HEK293 (cell line): ENCODE measurements at regions not wholly inside any gene's neighbourhood (a gene's known extent, or its start where the extent isn't known, plus 50 kb on each side); places are given as distances from the start of the nearest gene placed in this dataset.

Experiments used
- CTCF ChIA-PET: fragments of 350-600 bp; formaldehyde crosslinking; extraction: SDS; loops from one replicate; lab custom pipeline; 2021; ENCODE audit warnings: antibody characterized with exemption; lab: Yijun Ruan, JAX
- POLR2A ChIA-PET: fragments of 300-600 bp; formaldehyde crosslinking; extraction: SDS; loops from one replicate; lab custom pipeline; 2020; ENCODE audit warnings: antibody characterized with exemption, inconsistent platforms; lab: Yijun Ruan, JAX
- H3K27ac ChIP-seq: fragments of 200-500 bp; sonication (Bioruptor generic); 2 replicates; pipeline ENCODE4 v1.5.1; 2014; ENCODE audit warnings: low read depth, low read length, control low read depth, inconsistent platforms; ENCODE audit errors: extremely low read depth
- H3K36me3 ChIP-seq, 2 experiments: fragments of 200-500 bp in 1 of 2; sonication (Bioruptor generic) in 1 of 2; 1 replicate in 1 of 2; 2 replicates in 1 of 2; pipeline ENCODE4 v1.5.1; 2014 to 2017; ENCODE audit warnings: inconsistent platforms in 2 of 2, low read length in 2 of 2; ENCODE audit not compliant: control insufficient read depth in 2 of 2, insufficient read depth in 1 of 2
- H3K4me1 ChIP-seq: fragments of 200-500 bp; sonication (Bioruptor generic); 2 replicates; pipeline ENCODE4 v1.5.1; 2014; ENCODE audit warnings: mild to moderate bottlenecking, low read length, inconsistent platforms; ENCODE audit not compliant: control insufficient read depth, insufficient read depth
- H3K4me3 ChIP-seq: 2 replicates; pipeline ENCODE4 v1.5.1; 2011; ENCODE audit warnings: low read depth, mild to moderate bottlenecking, control low read depth, low read length, moderate library complexity
- H3K9me3 ChIP-seq: fragments of 200-500 bp; sonication (Bioruptor generic); 2 replicates; pipeline ENCODE4 v1.5.1; 2014; ENCODE audit warnings: low read depth, low read length, inconsistent platforms; ENCODE audit not compliant: control insufficient read depth, insufficient read depth
- HOXA7 ChIP-seq: sonication (generic); formaldehyde crosslinking; IDR thresholded peaks from 2 replicates; pipeline ENCODE4 v1.8.1; 2022; ENCODE audit warnings: missing genetic modification reagents, borderline replicate concordance
- HOXC10 ChIP-seq: sonication (generic); formaldehyde crosslinking; IDR thresholded peaks from 2 replicates; pipeline ENCODE4 v1.8.1; 2023; ENCODE audit warnings: mild to moderate bottlenecking, missing genetic modification reagents
- MEIS1 ChIP-seq: sonication (generic); formaldehyde crosslinking; IDR thresholded peaks from 2 replicates; pipeline ENCODE4 v1.8.1; 2022; ENCODE audit warnings: missing genetic modification reagents, mild to moderate bottlenecking, borderline replicate concordance
- SCRT2 ChIP-seq: fragments of 450-650 bp; formaldehyde crosslinking; IDR thresholded peaks from 2 replicates; pipeline ENCODE4 v1.5.1; 2016; ENCODE audit warnings: missing biosample characterization, missing genetic modification characterization
- ZBTB8A ChIP-seq: fragments of 450-650 bp; formaldehyde crosslinking; IDR thresholded peaks from 2 replicates; pipeline ENCODE4 v1.5.1; 2016; ENCODE audit warnings: missing biosample characterization, missing genetic modification characterization
- ZFP37 ChIP-seq: fragments of 450-650 bp; formaldehyde crosslinking; IDR thresholded peaks from 2 replicates; pipeline ENCODE4 v1.5.1; 2016; ENCODE audit warnings: missing biosample characterization, missing genetic modification characterization
- ZNF114 ChIP-seq: fragments of 450-650 bp; formaldehyde crosslinking; IDR thresholded peaks from 2 replicates; pipeline ENCODE4 v1.5.0; 2017; ENCODE audit warnings: missing biosample characterization, missing genetic modification characterization
- ZNF19 ChIP-seq: fragments of 450-650 bp; formaldehyde crosslinking; IDR thresholded peaks from 2 replicates; pipeline ENCODE4; 2016; ENCODE audit warnings: missing biosample characterization, missing genetic modification characterization, low read depth
- ZNF239 ChIP-seq: fragments of 450-650 bp; formaldehyde crosslinking; IDR thresholded peaks from 2 replicates; pipeline ENCODE4 v1.5.1; 2016; ENCODE audit warnings: missing biosample characterization, missing genetic modification characterization
- ZNF266 ChIP-seq: fragments of 450-650 bp; formaldehyde crosslinking; IDR thresholded peaks from 2 replicates; pipeline ENCODE4 v1.5.1; 2016; ENCODE audit warnings: missing biosample characterization, missing genetic modification characterization, low read depth
- ZNF404 ChIP-seq: fragments of 450-650 bp; formaldehyde crosslinking; IDR thresholded peaks from 2 replicates; pipeline ENCODE4 v1.5.1; 2017; ENCODE audit warnings: missing biosample characterization, missing genetic modification characterization
- ZNF416 ChIP-seq: fragments of 450-650 bp; formaldehyde crosslinking; IDR thresholded peaks from 2 replicates; pipeline ENCODE4 v1.5.1; 2016; ENCODE audit warnings: missing biosample characterization, missing genetic modification characterization
- ZNF596 ChIP-seq: fragments of 450-650 bp; IDR thresholded peaks from 2 replicates; pipeline ENCODE4 v1.5.0; 2018; ENCODE audit warnings: missing biosample characterization, mild to moderate bottlenecking, missing genetic modification characterization, moderate library complexity
- ZNF792 ChIP-seq: fragments of 450-650 bp; formaldehyde crosslinking; IDR thresholded peaks from 2 replicates; pipeline ENCODE4 v1.5.1; 2016; ENCODE audit warnings: missing biosample characterization, missing genetic modification characterization
- ZNF830 ChIP-seq: fragments of 450-650 bp; IDR thresholded peaks from 2 replicates; pipeline ENCODE4 v1.5.0; 2018; ENCODE audit warnings: missing biosample characterization, missing genetic modification characterization, low read depth, mild to moderate bottlenecking, moderate library complexity
- ZSCAN4 ChIP-seq: fragments of 450-650 bp; formaldehyde crosslinking; IDR thresholded peaks from 2 replicates; pipeline ENCODE4 v1.5.1; 2017; ENCODE audit warnings: missing biosample characterization, missing genetic modification characterization
- TF ChIP-seq, protein P1 (sequence below): fragments of 450-650 bp; formaldehyde crosslinking; IDR thresholded peaks from 2 replicates; pipeline ENCODE4 v1.5.1; 2016; ENCODE audit warnings: missing biosample characterization, missing genetic modification characterization
- TF ChIP-seq, protein P2 (sequence below): fragments of 450-650 bp; formaldehyde crosslinking; IDR thresholded peaks from 2 replicates; pipeline ENCODE4 v1.5.1; 2016; ENCODE audit warnings: missing biosample characterization, missing genetic modification characterization
- TF ChIP-seq, protein P3 (sequence below): fragments of 450-650 bp; formaldehyde crosslinking; IDR thresholded peaks from 2 replicates; pipeline ENCODE4 v1.5.1; 2017; ENCODE audit warnings: missing biosample characterization, missing genetic modification characterization

DNA sequence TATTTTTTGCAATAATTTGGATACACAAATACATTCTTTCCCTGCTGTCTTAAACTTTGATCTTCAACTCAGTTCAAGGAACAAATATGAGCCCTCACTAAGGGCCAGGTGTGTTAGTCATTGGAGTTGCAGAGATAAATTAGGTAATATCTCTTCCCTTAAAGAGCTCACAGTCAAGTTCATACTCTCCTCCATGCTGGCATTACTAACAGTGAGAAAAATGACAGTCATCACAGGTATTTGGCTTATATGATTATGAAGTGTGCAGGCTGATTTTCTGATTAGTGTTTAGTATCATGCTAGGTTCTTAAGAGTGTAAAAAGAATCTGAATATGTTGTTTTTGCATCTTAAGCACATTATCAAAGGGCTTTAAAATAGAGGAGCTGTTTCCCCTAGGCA is 594.7 kb downstream of the CCER1 start:
- ChIA-PET CTCF (no interaction called here), POLR2A (no interaction called here)

GRCh38 chr12:90355711-90356355 is 599.1 kb downstream of the CCER1 start:
- H3K9me3 ChIP-seq: no peaks in the 10 kb centered on the region
- POLR2A ChIA-PET: no interaction called here
- no peak for TF ChIP-seq ZNF830 (tag by site-specific recombination)
- no peak for TF ChIP-seq HOXA7
- TF ChIP-seq ZBTB8A (tag by site-specific recombination): no peak
- no peak for TF ChIP-seq ZNF404 (tag by site-specific recombination)
- TF ChIP-seq ZNF792: no peak
- TF ChIP-seq ZNF266 (tag by site-specific recombination): no peak
- no peak for TF ChIP-seq ZFP37 (tag by site-specific recombination)
- TF ChIP-seq, protein P1, sequence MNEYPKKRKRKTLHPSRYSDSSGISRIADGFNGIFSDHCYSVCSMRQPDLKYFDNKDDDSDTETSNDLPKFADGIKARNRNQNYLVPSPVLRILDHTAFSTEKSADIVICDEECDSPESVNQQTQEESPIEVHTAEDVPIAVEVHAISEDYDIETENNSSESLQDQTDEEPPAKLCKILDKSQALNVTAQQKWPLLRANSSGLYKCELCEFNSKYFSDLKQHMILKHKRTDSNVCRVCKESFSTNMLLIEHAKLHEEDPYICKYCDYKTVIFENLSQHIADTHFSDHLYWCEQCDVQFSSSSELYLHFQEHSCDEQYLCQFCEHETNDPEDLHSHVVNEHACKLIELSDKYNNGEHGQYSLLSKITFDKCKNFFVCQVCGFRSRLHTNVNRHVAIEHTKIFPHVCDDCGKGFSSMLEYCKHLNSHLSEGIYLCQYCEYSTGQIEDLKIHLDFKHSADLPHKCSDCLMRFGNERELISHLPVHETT (tag by site-specific recombination): no peak
- no peak for TF ChIP-seq SCRT2 (tag by site-specific recombination)
- no peak for TF ChIP-seq ZNF416 (tag by site-specific recombination)
- no peak for TF ChIP-seq ZNF596 (tag by site-specific recombination)
- TF ChIP-seq MEIS1 (CRISPR knock-in tag): no peak
- TF ChIP-seq HOXC10: no peak
- TF ChIP-seq ZNF114 (tag by site-specific recombination): no peak
- TF ChIP-seq, protein P2, sequence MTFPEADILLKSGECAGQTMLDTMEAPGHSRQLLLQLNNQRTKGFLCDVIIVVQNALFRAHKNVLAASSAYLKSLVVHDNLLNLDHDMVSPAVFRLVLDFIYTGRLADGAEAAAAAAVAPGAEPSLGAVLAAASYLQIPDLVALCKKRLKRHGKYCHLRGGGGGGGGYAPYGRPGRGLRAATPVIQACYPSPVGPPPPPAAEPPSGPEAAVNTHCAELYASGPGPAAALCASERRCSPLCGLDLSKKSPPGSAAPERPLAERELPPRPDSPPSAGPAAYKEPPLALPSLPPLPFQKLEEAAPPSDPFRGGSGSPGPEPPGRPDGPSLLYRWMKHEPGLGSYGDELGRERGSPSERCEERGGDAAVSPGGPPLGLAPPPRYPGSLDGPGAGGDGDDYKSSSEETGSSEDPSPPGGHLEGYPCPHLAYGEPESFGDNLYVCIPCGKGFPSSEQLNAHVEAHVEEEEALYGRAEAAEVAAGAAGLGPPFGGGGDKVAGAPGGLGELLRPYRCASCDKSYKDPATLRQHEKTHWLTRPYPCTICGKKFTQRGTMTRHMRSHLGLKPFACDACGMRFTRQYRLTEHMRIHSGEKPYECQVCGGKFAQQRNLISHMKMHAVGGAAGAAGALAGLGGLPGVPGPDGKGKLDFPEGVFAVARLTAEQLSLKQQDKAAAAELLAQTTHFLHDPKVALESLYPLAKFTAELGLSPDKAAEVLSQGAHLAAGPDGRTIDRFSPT (tag by site-specific recombination): no peak
- TF ChIP-seq ZNF239 (tag by site-specific recombination): no peak
- TF ChIP-seq ZSCAN4 (tag by site-specific recombination): no peak
- TF ChIP-seq, protein P3, sequence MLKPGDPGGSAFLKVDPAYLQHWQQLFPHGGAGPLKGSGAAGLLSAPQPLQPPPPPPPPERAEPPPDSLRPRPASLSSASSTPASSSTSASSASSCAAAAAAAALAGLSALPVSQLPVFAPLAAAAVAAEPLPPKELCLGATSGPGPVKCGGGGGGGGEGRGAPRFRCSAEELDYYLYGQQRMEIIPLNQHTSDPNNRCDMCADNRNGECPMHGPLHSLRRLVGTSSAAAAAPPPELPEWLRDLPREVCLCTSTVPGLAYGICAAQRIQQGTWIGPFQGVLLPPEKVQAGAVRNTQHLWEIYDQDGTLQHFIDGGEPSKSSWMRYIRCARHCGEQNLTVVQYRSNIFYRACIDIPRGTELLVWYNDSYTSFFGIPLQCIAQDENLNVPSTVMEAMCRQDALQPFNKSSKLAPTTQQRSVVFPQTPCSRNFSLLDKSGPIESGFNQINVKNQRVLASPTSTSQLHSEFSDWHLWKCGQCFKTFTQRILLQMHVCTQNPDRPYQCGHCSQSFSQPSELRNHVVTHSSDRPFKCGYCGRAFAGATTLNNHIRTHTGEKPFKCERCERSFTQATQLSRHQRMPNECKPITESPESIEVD (tag by site-specific recombination): no peak
- no peaks in the 10 kb centered on the region for H3K4me1 ChIP-seq
- H3K36me3 ChIP-seq: no peaks in the 10 kb centered on the region
- no peak overlapping the region for H3K4me3 ChIP-seq
- no peak overlapping the region for H3K27ac ChIP-seq
- CTCF ChIA-PET: interaction anchor here (0.6 kb wide), 1 partner anchor 498 kb away, joined by 3 read pairs; no protein-coding TSS in a partner anchor

More for the DNA sequence above, 594.7 kb downstream of the CCER1 start:
- Histone ChIP-seq H3K9me3 (no peaks in the 10 kb centered on the region), H3K27ac (no peak overlapping the region), H3K36me3 (no peaks in the 10 kb centered on the region), H3K4me1 (no peaks in the 10 kb centered on the region), H3K4me3 (no peak overlapping the region)
- no peak for TF ChIP-seq ZNF19 (tag by site-specific recombination)
